Stromal cell of bone marrow (primary cell): ENCODE measurements at regions not wholly inside any gene's neighbourhood (a gene's known extent, or its start where the extent isn't known, plus 50 kb on each side); places are given as distances from the start of the nearest gene placed in this dataset.
"Not testable (repeated sequence)": the region's sequence is repeated elsewhere in the genome, so short reads cannot be mapped to it uniquely, and the experiment has no call there.

ENCODE experiments used
- DNase-seq: peaks from one replicate; pipeline ENCODE4 v3.0.0-alpha.2; 2012; ENCODE audit warnings: low read depth

GRCh38 chr3:153440311-153440710 lies 278.3 kb downstream of the RAP2B start:
- DNase-seq = no peak

- DNase-seq = no peak
Observed at GRCh38 chr3:153442386-153442785, 280.4 kb downstream of the RAP2B start.

- DNase-seq = no peak
Observed at GRCh38 chr3:153442799-153443487, 280.9 kb downstream of the RAP2B start.

GRCh38 chr3:153443961-153444360 lies 281.9 kb downstream of the RAP2B start:
- DNase-seq = no peak

GRCh38 chr3:153445817-153446216 lies 283.8 kb downstream of the RAP2B start:
- no peak for DNase-seq

- no peak for DNase-seq
Observed at GRCh38 chr3:153448151-153448829, 286.3 kb downstream of the RAP2B start.

GRCh38 chr3:153456833-153457545 lies 295.0 kb downstream of the RAP2B start:
- DNase-seq = no peak

- DNase-seq = no peak
Observed at GRCh38 chr3:153458881-153459280, 296.9 kb downstream of the RAP2B start.

GRCh38 chr3:153462545-153462944 lies 300.5 kb downstream of the RAP2B start:
- no peak for DNase-seq

GRCh38 chr3:153463895-153464294 lies 301.9 kb downstream of the RAP2B start:
- DNase-seq = no peak

GRCh38 chr3:153469162-153469561 lies 307.1 kb downstream of the RAP2B start:
- no peak for DNase-seq

- no peak for DNase-seq
Observed at GRCh38 chr3:153484842-153485241, 322.8 kb downstream of the RAP2B start.

- DNase-seq = no peak
Observed at GRCh38 chr3:153495422-153495821, 333.4 kb downstream of the RAP2B start.

- DNase-seq = no peak
Observed at GRCh38 chr3:153502682-153503081, 340.7 kb downstream of the RAP2B start.

GRCh38 chr3:153503873-153504272 lies 341.8 kb downstream of the RAP2B start:
- no peak for DNase-seq

GRCh38 chr3:153506205-153506604 lies 344.2 kb downstream of the RAP2B start:
- DNase-seq = not testable (repeated sequence)

- not testable (repeated sequence) for DNase-seq
Observed at GRCh38 chr3:153506686-153507085, 344.7 kb downstream of the RAP2B start.

GRCh38 chr3:153513236-153513635 lies 351.2 kb downstream of the RAP2B start:
- DNase-seq = no peak

- DNase-seq = no peak
Observed at GRCh38 chr3:153528473-153528872, 366.4 kb downstream of the RAP2B start.

- no peak for DNase-seq
Observed at GRCh38 chr3:153539263-153539662, 377.2 kb downstream of the RAP2B start.

- DNase-seq = no peak
Observed at GRCh38 chr3:153545471-153545870, 383.4 kb downstream of the RAP2B start.

GRCh38 chr3:153547970-153548369 lies 385.9 kb downstream of the RAP2B start:
- no peak for DNase-seq

GRCh38 chr3:153549686-153550085 lies 387.7 kb downstream of the RAP2B start:
- not testable (repeated sequence) for DNase-seq
